GM13977 (cell line): ENCODE measurements at regions not wholly inside any gene's neighbourhood (a gene's known extent, or its start where the extent isn't known, plus 50 kb on each side); places are given as distances from the start of the nearest gene placed in this dataset.
"Not testable (repeated sequence)": the region's sequence is repeated elsewhere in the genome, so short reads cannot be mapped to it uniquely, and the experiment has no call there.

Source experiments
- DNase-seq: peaks from one replicate; pipeline ENCODE4 v3.0.0; 2012; ENCODE audit warnings: low spot score
- in situ Hi-C: fragments of 300-500 bp; cut with MboI; formaldehyde crosslinking; loops from one replicate; pipeline ENCODE4 v1.12.0; 2022; ENCODE audit warnings: low sequenced_read_pairs, low pct_unique_long_range_greater_than_20kb, mixed read lengths, inconsistent platforms; ENCODE audit not compliant: unreplicated experiment
- TF ChIP-seq, protein P1 (sequence below): IDR thresholded peaks from 2 replicates; pipeline ENCODE4 v1.5.1; 2012; ENCODE audit warnings: mild to moderate bottlenecking, control low read depth; ENCODE audit not compliant: insufficient read depth; ENCODE audit errors: extremely low read depth, missing control alignments

DNA sequence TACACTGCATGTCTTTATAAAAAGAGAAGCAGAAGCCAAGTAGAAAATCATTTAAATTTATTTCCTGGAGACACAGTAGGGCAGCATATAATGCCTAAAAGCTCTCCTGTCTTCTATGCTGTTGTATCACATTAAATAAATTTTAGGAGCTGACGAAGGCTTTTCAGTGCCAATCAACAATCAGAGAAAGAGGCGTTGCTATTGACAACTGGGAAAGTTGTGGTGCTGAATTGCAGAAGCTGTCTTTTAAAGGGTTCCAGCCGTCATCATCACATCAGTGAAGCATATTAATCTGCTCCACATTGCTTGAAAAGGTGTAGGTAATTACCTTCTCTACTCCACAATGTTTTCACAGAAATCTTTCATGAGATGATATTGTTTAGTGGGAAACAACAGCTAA lies 103.9 kb downstream of the FSCB start:
- DNase-seq, result no peak
- in situ Hi-C loops, result no loop called here

DNA sequence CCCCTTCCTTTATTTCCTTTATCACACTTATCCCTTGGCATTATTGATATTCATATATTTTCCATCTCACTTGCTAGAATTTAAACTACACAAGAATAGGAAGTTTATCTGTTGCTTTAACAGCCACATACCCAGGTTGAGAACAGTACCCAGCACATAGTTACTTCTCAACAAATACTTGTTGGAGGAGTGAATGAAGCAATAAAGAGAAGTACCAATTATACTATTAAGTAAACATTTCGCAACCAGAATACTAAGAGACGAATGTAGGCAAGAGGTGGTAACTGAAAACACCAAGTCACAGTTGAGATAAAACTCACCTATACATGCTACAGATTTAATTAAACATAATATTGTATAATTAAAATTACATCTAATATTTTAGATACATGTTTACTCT lies 110.9 kb downstream of the FSCB start:
- DNase-seq, result no peak
- in situ Hi-C loops, result no loop called here
- TF ChIP-seq, protein P1, sequence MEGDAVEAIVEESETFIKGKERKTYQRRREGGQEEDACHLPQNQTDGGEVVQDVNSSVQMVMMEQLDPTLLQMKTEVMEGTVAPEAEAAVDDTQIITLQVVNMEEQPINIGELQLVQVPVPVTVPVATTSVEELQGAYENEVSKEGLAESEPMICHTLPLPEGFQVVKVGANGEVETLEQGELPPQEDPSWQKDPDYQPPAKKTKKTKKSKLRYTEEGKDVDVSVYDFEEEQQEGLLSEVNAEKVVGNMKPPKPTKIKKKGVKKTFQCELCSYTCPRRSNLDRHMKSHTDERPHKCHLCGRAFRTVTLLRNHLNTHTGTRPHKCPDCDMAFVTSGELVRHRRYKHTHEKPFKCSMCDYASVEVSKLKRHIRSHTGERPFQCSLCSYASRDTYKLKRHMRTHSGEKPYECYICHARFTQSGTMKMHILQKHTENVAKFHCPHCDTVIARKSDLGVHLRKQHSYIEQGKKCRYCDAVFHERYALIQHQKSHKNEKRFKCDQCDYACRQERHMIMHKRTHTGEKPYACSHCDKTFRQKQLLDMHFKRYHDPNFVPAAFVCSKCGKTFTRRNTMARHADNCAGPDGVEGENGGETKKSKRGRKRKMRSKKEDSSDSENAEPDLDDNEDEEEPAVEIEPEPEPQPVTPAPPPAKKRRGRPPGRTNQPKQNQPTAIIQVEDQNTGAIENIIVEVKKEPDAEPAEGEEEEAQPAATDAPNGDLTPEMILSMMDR, result no peak

More for the DNA sequence above, 103.9 kb downstream of the FSCB start:
- TF ChIP-seq, protein P1, result no peak

DNA sequence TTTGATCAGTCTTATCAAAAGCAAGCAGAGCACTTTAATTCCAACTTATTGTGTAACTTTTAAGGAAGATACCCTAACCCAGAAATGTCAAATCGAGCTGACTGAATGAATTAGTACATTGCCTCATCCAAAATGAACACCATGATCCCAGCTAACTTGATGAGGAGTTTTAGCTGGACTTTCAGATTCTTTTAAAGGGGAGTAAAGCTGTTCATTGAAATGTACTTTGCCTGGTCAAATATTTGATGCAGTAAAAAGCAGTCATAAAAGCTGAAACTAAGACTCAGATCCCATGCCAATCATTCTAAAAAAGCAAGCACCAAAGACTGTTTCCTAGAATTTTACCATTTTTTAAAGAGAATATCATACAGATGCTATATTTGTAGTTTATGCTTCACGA lies 114.1 kb downstream of the FSCB start:
- no peak for DNase-seq
- TF ChIP-seq, protein P1, result no peak
- in situ Hi-C loops, result no loop called here

DNA sequence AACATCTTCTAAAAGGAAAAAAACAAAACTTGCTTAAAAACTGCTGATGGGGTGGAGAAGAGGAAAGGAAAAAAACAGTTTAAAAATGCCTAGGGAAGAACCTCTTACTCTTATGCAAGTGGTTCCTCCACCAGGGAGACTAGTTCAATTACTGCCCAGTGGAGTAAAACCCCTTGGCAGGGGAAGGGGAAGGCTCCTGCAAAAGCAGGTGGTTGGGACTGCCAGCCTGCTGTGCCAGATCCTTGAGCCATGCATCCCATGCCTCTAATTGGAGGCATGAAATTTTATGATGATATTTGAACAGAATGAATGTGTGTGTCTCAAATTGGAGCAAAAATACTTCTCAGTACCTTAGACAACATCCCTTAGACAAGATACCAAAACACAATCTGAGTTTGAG lies 118.8 kb downstream of the FSCB start:
- TF ChIP-seq, protein P1, result no peak
- in situ Hi-C loops, result no loop called here
- no peak for DNase-seq

DNA sequence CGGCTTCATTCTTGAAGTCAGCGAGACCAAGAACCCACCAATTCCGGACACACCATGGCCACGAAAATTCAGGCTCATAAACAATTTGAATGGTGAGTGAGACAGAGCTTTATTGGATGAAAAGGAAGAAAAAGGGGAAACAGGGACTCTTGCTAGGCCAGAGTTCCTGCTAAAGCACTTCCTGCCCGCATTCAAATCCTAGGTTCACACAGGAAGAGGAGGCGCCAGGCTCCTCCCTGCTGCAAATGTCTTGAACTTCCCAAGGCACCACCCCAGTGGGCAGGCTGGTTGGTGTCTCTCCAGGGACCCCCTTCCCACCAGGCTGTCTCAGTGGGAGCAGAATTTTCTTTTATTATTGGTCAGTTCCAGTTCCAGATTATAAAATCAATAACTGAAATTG lies 121.2 kb downstream of the FSCB start:
- in situ Hi-C loops, result no loop called here

DNA sequence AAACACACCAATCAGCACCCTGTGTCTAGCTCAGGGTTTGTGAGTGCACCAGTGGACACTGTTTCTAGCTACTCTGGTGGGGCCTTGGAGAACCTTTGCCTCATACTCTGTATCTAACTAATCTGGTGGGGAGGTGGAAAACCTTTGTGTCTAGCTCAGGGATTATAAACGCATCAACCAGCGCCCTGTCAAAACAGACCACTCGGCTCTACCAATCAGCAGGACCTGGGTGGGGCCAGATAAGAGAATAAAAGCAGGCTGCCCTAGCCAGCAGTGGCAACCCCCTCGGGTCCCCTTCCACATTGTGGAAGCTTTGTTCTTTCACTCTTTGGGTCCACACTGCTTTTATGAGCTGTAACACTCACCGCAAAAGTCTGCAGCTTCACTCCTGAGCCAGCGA lies 121.8 kb downstream of the FSCB start:
- DNase-seq, in situ Hi-C loops: not testable (repeated sequence)

More for the DNA sequence above, 121.2 kb downstream of the FSCB start:
- no peak for DNase-seq
- TF ChIP-seq, protein P1, result no peak

DNA sequence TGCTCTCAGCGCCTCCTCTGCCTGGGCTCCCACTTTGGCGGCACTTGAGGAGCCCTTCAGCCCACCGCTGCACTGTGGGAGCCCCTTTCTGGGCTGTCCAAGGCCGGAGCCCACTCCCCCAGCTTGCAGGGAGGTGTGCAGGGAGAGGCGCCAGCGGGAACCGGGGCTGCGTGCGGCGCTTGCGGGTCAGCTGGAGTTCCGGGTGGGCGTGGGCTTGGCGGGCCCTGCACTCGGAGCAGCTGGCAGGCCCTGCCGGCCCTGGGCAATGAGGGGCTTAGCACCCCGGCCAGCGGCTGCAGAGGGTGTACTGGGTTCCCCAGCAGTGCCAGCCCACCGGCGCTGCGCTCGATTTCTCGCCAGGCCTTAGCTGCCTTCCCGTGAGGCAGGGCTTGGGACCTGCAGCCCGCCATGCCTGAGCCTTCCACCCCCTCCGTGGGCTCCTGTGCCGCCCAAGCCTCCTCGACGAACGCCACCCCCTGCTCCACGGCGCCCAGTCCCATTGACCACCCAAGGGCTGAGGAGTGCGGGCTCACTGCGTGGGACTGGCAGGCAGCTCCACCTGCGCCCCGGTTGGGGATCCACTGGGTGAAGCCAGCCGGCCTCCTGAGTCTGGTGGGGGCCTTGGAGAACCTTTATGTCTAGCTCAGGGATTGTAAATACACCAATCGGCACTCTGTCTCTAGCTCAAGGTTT lies 122.3 kb downstream of the FSCB start:
- in situ Hi-C loops, DNase-seq: not testable (repeated sequence)

DNA sequence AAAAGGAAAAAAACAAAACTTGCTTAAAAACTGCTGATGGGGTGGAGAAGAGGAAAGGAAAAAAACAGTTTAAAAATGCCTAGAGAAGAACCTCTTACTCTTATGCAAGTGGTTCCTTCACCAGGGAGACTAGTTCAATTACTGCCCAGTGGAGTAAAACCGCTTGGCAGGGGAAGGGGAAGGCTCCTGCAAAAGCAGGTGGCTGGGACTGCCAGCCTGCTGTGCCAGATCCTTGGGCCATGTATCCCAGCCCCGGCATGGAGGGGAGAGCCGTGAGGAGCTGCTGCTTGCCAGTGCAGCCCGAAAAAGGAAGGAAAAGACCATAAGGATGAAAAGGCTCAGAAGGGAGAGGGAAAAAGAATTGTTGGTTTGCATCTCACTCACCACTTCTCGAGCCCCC lies 123.0 kb downstream of the FSCB start:
- TF ChIP-seq, protein P1, result no peak
- no peak for DNase-seq
- in situ Hi-C loops, result no loop called here
